HG02759 (cell line): ENCODE measurements at regions not wholly inside any gene's neighbourhood (a gene's known extent, or its start where the extent isn't known, plus 50 kb on each side); places are given as distances from the start of the nearest gene placed in this dataset.
A peak's percentile ranks its signal among the peaks of the same experiment; 100 is the strongest.
"Not testable (repeated sequence)": the region's sequence is repeated elsewhere in the genome, so short reads cannot be mapped to it uniquely, and the experiment has no call there.

Source experiments
- ATAC-seq: cut with Tn5 transposase; IDR thresholded peaks from one replicate; pipeline ENCODE4 v1.9.1; 2021; ENCODE audit warnings: mild to moderate bottlenecking, moderate library complexity; ENCODE audit not compliant: unreplicated experiment

DNA sequence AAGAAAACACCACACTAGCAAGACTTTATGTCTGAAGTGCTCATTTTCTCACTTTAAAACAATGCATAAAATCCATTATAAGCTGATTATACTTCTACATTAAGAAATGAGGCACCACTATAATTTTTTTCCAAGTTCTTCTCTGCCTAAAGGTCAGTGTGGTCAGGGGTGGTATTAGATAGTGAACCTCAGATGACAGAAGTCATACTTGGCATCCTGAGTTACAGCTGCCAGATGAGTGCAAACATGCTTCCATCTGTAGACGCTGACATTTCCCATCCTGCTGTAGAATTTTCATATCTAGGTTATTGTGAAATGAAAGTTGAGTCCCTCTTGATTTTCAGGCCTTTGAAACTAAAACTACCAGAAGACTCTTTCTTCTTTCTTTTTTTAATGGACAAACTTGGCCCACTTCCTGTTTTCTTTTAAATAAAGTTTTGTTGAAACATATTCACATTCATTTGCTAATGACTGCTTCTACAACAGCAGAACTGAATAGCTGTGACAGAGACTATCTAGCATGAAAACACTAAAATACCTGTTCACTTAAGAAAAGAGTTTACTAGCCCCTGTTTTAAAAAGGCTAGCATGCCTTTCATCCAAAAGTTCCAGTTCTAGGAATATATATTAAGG lies 900.8 kb downstream of the XPNPEP1 start:
- ATAC-seq: no peak

DNA sequence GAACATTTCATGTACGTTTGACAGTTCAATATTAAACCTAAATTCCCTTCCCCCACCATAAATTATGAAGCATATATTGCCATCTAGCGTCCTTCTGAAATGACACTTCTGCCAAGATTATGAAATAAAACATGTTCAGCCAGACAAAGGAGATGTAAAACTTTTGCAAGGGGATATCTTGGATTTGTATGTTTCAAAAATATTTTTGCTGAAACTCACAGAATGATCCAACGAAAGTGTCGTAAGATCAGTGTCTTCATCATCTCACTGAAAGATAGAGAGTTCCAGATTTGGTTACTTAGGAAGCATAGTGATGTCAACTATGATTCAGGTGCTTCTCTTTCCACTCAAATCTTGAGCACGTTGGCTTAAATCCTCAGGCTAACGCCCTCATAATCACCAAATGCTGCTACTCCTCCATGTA lies 904.3 kb downstream of the XPNPEP1 start:
- ATAC-seq: no peak

DNA sequence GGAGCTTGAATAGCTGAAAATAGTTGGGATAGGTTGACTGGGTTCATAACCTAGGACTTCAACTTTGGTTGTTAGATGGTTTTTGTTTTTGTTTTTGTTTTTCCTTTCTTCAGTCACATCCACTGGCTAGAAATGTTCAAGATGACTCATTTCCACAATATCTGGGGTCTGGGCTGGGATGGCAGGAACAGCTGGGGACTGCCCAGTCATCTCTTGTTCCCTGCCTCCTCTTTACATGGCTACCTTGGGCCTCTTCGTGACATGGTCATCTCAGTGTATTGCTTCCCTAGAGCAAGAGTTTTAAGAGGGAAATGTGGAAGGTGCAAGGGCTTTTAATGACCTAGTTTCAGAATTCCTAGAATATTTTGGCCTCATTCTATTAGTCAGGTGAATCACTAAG lies 915.8 kb downstream of the XPNPEP1 start:
- no peak for ATAC-seq

DNA sequence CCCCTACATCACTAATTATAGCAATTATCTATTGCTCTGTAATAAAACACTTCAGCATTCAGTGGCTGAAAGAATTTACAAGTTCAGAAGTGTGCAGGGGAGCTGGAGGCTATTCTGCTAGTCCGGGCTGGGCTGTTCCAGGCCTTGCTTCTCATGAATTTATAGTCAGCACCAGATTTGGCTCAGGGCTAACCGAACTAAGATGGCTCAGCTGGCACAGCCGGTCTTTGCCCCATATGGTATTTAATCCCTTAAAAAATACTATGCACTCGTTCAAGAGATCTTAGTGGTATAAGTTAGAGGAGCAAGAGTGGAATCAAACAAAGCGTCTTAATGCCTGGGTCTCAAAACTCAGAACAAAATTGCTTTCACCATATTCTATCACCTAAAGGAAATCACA lies 932.9 kb downstream of the XPNPEP1 start:
- no peak for ATAC-seq

DNA sequence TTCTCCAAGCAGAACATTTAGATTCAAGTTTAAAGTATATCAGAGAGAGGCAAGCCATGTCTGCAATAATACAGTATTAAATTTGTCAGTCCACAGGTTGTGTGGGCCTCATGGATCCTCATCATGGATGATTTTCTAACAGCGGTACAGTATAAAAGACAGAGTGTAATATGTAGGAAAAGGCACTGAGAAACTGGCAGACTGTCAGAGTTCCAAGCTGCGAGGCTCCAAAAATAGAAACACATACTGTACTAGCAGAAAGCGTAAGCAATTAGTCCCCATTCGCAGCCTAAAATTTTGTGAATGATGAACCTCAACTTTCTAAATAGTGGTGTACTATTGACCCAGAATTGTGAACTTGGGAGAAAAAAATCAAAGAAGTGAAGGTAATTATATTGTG lies 933.3 kb downstream of the XPNPEP1 start:
- ATAC-seq: no peak

DNA sequence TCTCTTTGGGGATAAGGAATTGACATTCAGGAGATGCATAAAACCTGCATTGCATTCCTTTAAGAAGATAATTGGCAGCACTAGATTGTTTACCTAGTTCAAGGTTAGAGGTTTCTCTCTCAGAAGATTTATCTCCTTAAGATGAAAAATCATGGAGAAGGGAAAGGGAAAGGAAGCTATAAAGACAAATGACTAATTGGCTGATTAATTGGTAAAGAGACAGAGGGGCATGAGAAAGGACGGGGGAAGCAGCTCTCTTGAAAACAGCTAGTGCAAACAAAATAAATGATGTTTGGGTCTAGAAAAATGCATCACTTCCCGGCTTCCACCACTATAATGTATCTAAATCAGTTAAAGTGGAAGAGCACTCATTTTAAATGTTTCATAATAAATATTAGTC lies 941.2 kb downstream of the XPNPEP1 start:
- no peak for ATAC-seq

DNA sequence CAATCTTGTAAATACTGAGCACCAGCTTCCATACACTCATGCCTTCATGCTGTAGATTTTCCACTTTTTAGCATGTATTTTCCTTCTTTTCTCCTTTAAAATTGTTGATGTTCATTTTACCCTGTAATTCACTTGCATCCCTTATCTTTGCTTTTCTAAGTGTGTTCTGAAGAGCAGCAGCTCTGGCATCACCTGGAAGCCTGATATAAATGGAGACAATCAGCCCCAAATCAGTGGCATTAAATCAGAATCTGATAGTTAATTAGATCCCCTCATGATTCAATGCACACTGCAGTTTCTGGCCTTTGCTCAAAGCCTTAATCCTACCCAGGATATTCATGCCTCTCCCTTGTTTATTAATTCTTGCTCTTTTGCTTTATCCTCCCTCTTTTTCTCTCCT lies 942.4 kb downstream of the XPNPEP1 start:
- ATAC-seq: no peak

DNA sequence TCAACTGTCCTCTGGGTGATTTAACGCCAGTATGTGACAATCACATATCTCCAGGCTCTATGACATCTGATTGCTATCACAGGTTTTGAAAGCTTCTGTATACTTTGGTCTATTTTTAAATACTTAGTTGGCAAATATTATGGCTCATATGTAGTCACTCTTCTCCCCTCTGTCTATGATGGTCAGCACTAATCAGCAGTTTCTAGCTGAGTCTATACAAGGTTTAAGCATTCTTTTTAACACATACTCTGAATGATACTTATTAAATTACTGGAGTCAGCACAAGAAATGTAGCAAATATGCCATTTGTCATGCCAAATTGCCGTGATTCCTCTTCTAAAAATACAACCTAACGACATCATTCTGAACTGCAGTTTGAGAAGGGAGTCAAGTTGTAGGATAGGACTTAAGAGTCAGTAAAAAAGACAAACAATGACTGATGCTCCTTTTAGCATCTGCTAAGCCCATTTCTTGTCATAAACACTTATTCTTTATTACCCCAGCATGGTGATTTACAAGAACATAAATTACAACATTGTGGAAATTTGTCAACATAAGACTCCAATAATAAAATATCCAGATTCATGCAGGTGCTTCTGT lies 947.8 kb downstream of the XPNPEP1 start:
- ATAC-seq: no peak

DNA sequence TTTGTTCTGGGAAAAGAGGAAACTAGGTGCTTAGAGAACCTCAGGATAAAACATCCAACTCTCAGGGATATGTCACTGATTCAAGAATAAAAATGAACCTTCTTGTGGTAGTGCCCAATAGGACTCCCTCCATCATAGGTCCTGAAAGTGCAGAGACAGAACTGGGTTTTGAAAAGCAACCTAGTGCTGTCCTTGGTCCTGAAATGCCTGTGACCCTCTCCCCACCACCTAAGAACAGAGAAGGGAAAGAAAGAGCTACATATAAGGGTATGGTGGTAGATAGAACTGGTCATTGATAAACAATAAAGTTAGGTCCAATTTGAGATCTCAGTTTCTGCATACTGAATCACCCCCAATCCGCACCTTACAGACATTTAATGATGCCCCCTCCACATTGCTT lies 953.3 kb downstream of the XPNPEP1 start:
- ATAC-seq: no peak

DNA sequence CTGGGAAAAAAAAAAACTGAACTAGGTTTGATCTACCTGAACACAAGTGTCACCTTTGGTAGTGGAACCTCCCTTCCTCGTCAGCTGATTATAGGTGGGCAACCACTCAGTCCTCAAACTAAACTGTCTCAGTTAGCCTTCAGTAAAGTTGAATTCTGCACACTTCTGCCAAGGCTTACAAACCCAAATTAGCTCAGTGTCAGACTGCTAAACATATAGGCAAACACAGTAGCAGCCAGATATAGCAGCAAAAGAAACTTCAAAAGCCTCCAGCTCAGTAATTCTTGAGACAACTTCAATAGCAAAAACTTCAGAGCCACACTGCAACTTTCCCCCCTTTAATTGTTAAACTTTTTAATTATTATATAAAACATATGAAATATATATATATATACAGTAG lies 956.9 kb downstream of the XPNPEP1 start:
- ATAC-seq: no peak

DNA sequence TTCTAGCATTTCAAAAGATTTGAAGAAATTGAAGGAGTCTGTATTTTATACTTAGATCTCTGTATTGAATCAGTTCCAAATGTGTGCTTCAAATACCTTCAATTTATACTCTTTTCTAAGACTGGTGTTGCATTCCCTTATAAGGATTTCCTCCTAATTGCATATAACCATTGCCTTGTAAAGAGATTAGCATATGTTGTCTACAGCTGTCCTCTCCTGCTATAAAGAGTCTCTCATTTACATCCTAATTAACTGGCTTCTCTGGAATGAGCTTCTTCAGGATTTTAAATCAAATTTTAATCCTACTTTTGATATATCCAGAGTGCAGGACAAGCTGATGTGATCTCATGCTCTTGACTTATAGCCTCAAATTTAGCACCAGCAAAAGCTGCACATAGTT lies 957.3 kb downstream of the XPNPEP1 start:
- ATAC-seq: no peak

DNA sequence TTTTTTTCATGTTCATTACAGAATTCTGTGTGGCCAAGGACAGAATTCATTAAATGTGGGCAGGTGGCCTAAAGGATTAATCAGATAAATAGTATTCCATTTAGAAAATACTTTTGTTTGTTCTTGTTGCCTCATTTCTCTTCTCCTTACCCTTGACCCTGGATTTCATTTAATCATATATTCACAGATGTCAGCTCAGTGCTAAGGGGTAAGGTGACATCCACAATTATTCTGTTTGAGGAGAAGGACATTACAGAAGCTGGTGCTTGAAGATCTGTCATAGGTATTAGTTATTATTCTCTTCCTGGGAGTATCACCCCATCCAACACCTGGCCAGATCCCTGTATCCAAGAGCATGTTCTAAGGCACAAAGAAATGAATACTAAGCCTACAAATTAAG lies 961.1 kb downstream of the XPNPEP1 start:
- ATAC-seq: no peak

DNA sequence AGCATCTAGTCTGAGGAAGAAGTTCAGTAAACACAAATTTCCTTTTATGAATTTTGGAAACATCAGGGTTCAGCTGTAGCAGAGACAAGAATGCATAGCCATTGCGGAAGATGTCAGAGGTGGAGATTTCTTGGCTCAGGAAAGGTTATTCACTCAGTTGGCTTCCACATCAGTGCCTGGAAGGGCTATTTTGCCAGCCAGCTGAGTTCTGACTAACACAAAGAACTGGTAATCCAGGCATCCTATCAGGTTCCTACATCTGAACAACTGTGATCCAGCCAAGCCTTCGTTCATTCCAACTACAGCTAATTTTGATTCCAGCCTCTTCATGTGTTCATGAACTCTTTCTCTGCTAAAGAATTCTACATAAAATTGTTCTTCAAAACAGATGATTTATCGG lies 965.6 kb downstream of the XPNPEP1 start:
- no peak for ATAC-seq

DNA sequence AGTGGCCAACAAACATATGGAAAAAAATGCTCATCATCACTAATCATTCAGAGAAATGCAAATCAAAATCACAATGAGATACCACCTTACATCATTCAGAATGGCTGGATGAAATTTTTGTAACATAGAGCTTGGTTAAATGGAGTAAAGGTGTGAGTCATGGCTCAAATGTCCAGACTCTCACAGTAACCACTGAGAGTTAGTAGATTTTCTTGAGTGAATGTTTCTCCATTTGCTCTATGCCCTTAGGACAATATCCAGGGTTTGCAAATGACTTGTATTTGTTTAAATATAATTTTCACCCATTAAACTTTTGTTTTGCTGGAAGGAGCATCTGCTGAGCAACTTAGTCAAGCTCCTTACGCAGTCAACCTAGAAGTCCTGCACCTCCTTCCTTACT lies 967.2 kb downstream of the XPNPEP1 start:
- ATAC-seq: no peak

DNA sequence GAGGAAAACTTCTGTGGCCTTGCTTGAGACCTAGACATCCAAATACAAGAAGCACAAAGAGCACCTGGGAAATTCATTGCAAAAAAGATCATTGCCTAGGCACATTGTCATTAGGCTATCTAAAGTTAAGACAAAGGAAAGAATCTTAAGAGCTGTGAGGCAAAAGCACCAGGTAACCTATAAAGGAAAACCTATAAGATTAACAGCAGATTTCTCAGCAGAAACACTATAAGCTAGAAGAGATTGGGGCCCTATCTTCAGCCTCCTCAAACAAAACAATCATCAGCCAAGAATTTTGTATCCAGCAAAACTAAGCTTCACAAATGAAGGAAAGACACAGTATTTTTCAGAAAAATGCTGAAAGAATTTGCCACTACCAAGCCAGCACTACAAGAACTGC lies 1003.3 kb downstream of the XPNPEP1 start:
- not testable (repeated sequence) for ATAC-seq

DNA sequence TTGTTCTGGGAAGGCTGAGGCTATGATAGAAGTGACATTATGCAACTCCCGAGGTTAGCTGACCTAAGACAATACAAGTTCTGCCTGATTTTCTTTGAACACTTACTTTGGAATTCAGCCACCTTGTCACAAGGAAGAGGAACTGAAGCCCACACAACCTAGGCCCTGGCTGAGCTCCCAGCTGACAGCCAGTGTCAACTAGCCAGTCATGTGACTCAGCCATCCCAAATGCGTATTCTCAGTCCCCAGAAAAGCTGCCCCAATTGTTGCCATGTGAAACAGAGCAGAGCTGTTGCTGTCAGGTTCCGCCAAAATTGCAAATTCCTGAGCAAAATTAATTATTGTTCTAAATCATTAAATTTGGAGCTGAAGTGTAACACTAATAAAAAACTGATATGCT lies 1010.0 kb downstream of the XPNPEP1 start:
- ATAC-seq: no peak

DNA sequence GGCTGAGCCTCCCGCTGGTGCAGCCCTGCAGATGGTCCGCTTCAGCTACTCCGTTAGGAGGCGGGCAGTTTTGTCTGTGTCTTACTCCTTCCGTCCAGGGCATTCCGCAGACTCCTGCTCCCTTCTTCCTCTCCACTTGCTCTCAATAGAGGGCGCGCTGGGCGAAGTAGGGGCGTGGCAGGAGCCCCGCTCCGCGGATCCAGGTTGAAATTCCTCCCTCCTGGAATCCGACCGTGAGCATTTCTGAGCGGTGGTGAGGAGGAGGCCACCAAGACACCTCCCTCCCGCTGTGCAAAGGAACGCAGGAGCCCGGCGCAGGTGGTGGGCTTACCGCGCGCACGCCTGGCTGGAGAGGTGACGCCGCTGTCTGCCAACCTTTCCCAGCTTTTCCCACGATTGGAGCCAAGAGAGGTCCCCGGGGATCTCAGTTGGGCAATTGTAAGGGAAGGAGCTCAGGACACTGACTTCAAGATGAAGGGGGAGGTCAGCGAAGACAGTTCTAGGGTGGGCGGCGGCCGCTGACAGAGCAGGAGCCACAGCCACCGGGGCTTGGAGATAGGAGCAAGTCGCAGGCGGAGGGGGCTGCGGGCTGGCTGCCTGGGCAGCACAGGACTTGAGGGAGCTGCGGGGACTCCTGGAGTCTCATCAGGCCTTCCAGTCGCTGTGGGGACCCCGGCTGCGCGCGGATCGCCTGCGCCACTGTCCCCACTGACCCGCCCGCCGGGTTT lies 1011.3 kb downstream of the XPNPEP1 start:
- peak; percentile 85 for ATAC-seq

DNA sequence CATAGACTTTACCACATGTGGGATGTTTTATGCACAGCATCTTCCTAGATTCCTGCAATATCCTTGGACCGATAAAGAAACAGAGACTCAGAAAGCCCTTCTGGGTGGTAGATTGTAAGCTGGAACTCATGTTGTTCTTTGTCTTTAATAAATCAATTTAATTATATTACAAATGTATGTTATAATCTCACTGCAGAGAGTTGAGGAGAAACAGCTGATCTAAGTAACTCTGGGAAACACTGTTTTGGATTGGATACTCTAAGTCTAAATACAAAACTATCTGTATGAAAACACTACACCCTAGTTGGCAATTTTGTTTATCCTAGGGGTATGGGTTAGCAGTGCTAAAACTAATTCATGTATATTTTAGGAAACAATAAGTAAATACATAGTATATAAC lies 1015.2 kb downstream of the XPNPEP1 start:
- ATAC-seq: no peak

DNA sequence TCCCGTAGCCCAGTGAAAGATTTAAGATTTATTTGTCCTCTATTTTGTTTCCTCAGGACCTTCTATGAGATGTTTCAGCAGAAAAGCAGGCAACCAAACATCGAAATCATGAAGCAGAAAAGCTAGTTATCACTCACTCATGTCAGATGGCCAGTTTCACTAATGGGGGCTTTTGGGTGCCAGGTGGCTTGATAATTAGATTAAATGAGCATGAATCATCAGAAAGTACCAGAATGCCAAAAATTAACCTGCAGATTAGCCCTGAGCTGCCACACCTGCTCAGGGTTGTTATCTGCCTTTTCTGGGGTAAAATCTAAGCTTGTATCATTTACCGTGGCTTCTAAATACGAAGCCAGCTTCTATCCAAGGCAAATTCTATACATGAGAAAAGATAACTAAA lies 1017.5 kb downstream of the XPNPEP1 start:
- ATAC-seq: peak; percentile 36

DNA sequence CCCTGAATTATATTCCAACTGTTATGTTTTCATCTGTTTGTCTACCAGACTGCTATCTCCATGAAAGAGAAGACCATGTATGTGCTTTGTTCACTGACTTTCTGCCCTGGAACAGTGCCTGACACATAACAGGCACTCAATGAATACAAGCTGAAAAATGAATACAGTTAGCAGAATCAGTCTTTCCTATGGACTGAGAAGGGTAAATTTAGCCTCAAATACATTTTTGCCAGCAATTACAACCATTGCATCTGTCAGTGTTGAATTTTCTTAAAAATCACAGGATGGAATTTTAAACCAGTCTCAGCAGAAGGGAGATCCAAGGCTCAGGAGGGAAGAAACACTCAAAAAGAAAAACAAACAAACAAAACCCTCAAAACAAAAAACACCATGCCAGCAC lies 1018.1 kb downstream of the XPNPEP1 start:
- no peak for ATAC-seq

DNA sequence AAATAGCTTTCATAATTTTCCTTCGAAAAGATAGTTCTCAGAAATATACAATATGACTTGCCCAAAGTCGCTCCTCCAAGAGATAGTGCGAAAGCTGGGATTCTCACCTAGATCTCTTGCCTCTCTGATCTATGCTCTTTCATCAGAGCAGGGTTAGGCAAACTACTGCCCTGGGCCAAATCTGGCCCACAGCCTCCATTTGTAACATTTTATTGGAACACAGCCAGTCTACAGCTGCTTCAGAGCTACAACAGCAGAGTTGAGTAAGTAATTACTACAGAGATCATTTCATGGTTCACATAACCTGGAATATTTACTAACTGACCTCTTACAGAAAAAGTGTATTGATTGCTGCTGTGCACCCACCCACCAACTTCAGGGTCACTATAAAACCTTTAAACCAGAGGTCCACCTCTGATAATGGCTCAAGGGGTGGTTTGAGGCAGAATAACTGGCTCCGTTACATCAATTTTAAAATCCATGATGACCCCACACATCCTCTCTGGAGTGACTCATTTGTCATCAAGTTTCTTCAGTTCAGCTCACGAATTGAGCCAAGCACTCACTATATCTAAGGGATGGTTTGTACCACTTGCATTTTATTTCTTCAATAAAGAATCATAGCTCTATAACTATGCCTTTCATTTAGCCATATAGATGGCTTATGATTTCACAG lies 1019.0 kb downstream of the XPNPEP1 start:
- no peak for ATAC-seq
